Glutamatergic neuron (in vitro differentiated cells): ENCODE measurements at regions not wholly inside any gene's neighbourhood (a gene's known extent, or its start where the extent isn't known, plus 50 kb on each side); places are given as distances from the start of the nearest gene placed in this dataset.

ENCODE experiments used
- DNase-seq: peaks from one replicate; pipeline ENCODE4 v3.0.0; 2022
- H3K27ac Mint-ChIP-seq: one replicate; pipeline ENCODE4 v1.8.0; 2020; ENCODE audit warnings: mild to moderate bottlenecking, mixed read lengths, inconsistent platforms; ENCODE audit not compliant: unreplicated experiment
- H3K27me3 Mint-ChIP-seq: one replicate; pipeline ENCODE4 v1.8.0; 2020; ENCODE audit warnings: mild to moderate bottlenecking, moderate library complexity, mixed read lengths, inconsistent platforms; ENCODE audit not compliant: unreplicated experiment
- H3K36me3 Mint-ChIP-seq: one replicate; pipeline ENCODE4 v1.8.0; 2020; ENCODE audit warnings: mild to moderate bottlenecking, mixed read lengths, inconsistent platforms; ENCODE audit not compliant: unreplicated experiment
- H3K4me1 Mint-ChIP-seq: one replicate; pipeline ENCODE4 v1.8.0; 2020; ENCODE audit warnings: mild to moderate bottlenecking, low read depth, mixed read lengths, inconsistent platforms; ENCODE audit not compliant: unreplicated experiment
- H3K4me3 Mint-ChIP-seq: one replicate; pipeline ENCODE4 v1.8.0; 2020; ENCODE audit warnings: mild to moderate bottlenecking, mixed read lengths, inconsistent platforms; ENCODE audit not compliant: unreplicated experiment
- H3K9me3 Mint-ChIP-seq: one replicate; pipeline ENCODE4 v1.8.0; 2020; ENCODE audit warnings: mild to moderate bottlenecking, moderate library complexity, mixed read lengths, inconsistent platforms; ENCODE audit not compliant: unreplicated experiment
- TF ChIP-seq, protein P1 (sequence below): fragments of 200-600 bp; sonication (generic); IDR thresholded peaks from one replicate; pipeline ENCODE4 v1.5.0; 2021; ENCODE audit not compliant: partially characterized antibody, unreplicated experiment

GRCh38 chr6:166750108-166750793 is 123.2 kb upstream of the RPS6KA2 start:
- peaks cover 9% of the 10 kb centered on the region for H3K27me3 Mint-ChIP-seq
- H3K4me3 Mint-ChIP-seq, result peak overlapping the region; percentile 57
- H3K9me3 Mint-ChIP-seq, result peaks cover 17% of the 10 kb centered on the region
- H3K27ac Mint-ChIP-seq, result peak overlapping the region; percentile 87
- TF ChIP-seq, protein P1, sequence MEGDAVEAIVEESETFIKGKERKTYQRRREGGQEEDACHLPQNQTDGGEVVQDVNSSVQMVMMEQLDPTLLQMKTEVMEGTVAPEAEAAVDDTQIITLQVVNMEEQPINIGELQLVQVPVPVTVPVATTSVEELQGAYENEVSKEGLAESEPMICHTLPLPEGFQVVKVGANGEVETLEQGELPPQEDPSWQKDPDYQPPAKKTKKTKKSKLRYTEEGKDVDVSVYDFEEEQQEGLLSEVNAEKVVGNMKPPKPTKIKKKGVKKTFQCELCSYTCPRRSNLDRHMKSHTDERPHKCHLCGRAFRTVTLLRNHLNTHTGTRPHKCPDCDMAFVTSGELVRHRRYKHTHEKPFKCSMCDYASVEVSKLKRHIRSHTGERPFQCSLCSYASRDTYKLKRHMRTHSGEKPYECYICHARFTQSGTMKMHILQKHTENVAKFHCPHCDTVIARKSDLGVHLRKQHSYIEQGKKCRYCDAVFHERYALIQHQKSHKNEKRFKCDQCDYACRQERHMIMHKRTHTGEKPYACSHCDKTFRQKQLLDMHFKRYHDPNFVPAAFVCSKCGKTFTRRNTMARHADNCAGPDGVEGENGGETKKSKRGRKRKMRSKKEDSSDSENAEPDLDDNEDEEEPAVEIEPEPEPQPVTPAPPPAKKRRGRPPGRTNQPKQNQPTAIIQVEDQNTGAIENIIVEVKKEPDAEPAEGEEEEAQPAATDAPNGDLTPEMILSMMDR, result no peak
- peaks cover 43% of the 10 kb centered on the region for H3K4me1 Mint-ChIP-seq
- no peak for DNase-seq
- no peaks in the 10 kb centered on the region for H3K36me3 Mint-ChIP-seq

GRCh38 chr6:166749666-166750065 is 122.6 kb upstream of the RPS6KA2 start:
- Mint-ChIP-seq H3K9me3 (peaks cover 17% of the 10 kb centered on the region), H3K4me3 (no peak overlapping the region), H3K4me1 (peaks cover 43% of the 10 kb centered on the region), H3K36me3 (no peaks in the 10 kb centered on the region), H3K27me3 (peaks cover 10% of the 10 kb centered on the region), H3K27ac (no peak overlapping the region)
- TF ChIP-seq, protein P1, result no peak
- no peak for DNase-seq

- Mint-ChIP-seq H3K4me3 (no peak overlapping the region), H3K36me3 (no peaks in the 10 kb centered on the region), H3K27ac (no peak overlapping the region), H3K9me3 (peaks cover 17% of the 10 kb centered on the region), H3K4me1 (peaks cover 39% of the 10 kb centered on the region), H3K27me3 (peaks cover 14% of the 10 kb centered on the region)
- TF ChIP-seq, protein P1, result no peak
- no peak for DNase-seq
Measured at GRCh38 chr6:166747644-166748595, 120.9 kb upstream of the RPS6KA2 start.

DNA sequence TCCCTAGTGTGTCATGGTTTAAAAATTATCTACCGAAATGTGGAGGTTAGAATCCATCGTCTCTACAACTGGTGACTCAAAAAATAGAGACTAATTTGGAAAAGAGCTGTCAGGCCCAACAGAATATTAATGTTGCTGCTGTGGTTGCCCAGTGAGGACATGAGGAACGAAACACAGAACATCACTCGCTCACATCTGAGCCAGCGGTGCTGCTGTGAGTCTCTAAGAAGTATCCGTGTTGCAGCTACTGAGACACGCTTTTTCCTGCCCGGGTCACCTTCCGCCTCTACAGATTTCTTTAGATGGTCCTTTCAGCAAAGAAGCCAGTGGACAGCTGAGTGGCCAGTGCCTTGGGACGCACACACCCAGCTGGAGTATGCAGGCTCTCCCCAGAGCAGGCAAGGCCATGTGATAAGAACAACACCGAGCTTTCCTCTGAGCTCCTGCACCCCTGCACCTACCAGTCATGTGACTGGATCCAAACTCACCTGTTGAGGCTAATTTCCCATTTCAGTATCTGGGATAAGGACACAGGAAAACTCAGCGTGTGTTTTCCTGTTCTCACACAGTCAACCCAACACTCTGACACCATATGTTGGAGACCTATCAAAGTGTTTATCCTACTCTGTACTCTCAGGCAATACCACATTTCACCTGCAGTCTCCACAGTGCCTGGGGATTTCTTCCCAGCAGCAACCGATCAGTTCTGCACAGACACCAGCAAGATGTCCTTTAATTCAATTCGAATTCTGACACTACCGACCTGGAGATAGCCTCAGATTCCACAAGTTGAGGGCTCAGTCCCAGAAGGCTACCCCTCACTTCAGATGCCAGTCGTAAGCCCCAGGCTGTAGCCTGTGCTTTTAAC is 119.0 kb upstream of the RPS6KA2 start:
- H3K27me3 Mint-ChIP-seq, result peaks cover 7% of the 10 kb centered on the region
- no peak overlapping the region for H3K4me3 Mint-ChIP-seq
- TF ChIP-seq, protein P1, result peak; percentile 31
- no peak overlapping the region for H3K27ac Mint-ChIP-seq
- DNase-seq, result no peak
- no peaks in the 10 kb centered on the region for H3K36me3 Mint-ChIP-seq
- H3K4me1 Mint-ChIP-seq, result peaks cover 28% of the 10 kb centered on the region
- peaks cover 9% of the 10 kb centered on the region for H3K9me3 Mint-ChIP-seq
